ENCODE measurements at regions not wholly inside any gene's neighbourhood (a gene's known extent, or its start where the extent isn't known, plus 50 kb on each side); places are given as distances from the start of the nearest gene placed in this dataset.

GRCh38 chr10:35720366-35720765 is 78.3 kb upstream of the FZD8 start:
- Histone ChIP-seq H4K8ac (ENCODE audit: low read depth in 2 of 2, low read length in 2 of 2) (no peak overlapping the region), H3K9ac (ENCODE audit: low read depth, low read length) (no peak overlapping the region), H3K23ac (ENCODE audit: low read depth, low read length) (no peak overlapping the region), H3K79me1 (ENCODE audit: low read depth in 1 of 2, low read length in 2 of 2) (no peaks in the 10 kb centered on the region), H3K27ac (ENCODE audit: insufficient read depth, low read length) (no peak overlapping the region), H3K9me1 (ENCODE audit: insufficient read depth, low read length) (no peaks in the 10 kb centered on the region), H2AK5ac (ENCODE audit: low read depth, low read length) (no peak overlapping the region), H3K56ac (ENCODE audit: extremely low read depth, insufficient read depth, low read length) (no peak overlapping the region), H4K20me1 (ENCODE audit: insufficient read depth, low read length) (no peaks in the 10 kb centered on the region), H3K4ac (ENCODE audit: low read depth, low read length) (no peak overlapping the region), H3K36me3 (ENCODE audit: control insufficient read depth, insufficient read depth, low read length) (no peaks in the 10 kb centered on the region), H2BK20ac (ENCODE audit: low read depth, low read length) (no peak overlapping the region), H3K4me1 (ENCODE audit: control insufficient read depth, insufficient read depth, low read length) (no peaks in the 10 kb centered on the region), H2BK15ac (ENCODE audit: low read depth, low read length) (no peak overlapping the region), H2BK120ac (ENCODE audit: low read depth, low read length) (no peak overlapping the region), H2AFZ (replicated peaks; ENCODE audit: low read length, poor library complexity) (no peak overlapping the region), H3K18ac (ENCODE audit: low read depth, low read length) (no peak overlapping the region), H2BK5ac (ENCODE audit: low read depth, low read length, poor library complexity, severe bottlenecking) (no peak overlapping the region), H4K91ac (ENCODE audit: insufficient read depth, low read depth, low read length) (no peak overlapping the region), H4K5ac (ENCODE audit: low read depth, low read length) (no peak overlapping the region), H3K27me3 (ENCODE audit: control insufficient read depth, insufficient read depth, low read length) (peaks cover 19% of the 10 kb centered on the region), H2AK9ac (replicated peaks; ENCODE audit: low read depth, low read length, poor library complexity) (no peak overlapping the region), H3K4me2 (ENCODE audit: low read depth, low read length) (no peak overlapping the region), H3K9me3 (ENCODE audit: control insufficient read depth, insufficient read depth, low read length) (no peaks in the 10 kb centered on the region), H3K4me3 (ENCODE audit: insufficient read depth, low read depth, low read length) (no peak overlapping the region), H3K14ac (replicated peaks; ENCODE audit: low read depth, low read length) (no peak overlapping the region)
- DNase-seq, result no peak
- no peak for TF ChIP-seq MAZ (IDR thresholded peaks at IDR 0.05; ENCODE audit: borderline replicate concordance, low read depth, low read length)
- CTCF ChIA-PET, result no interaction called here
- BruUV-seq (replicated peaks), result no TSS peak
- in situ Hi-C loops (cut with MboI; ENCODE audit: low sequenced_read_pairs), result no loop called here
- POLR2A ChIA-PET (ENCODE audit: unreplicated experiment), result no interaction called here
- ATAC-seq (ENCODE audit: low read depth), result no peak
- dilution Hi-C loops (cut with HindIII; ENCODE audit: low sequenced_read_pairs, unreplicated experiment), result no loop called here
- WGBS, 2 experiments (ENCODE audit: extremely low coverage in 2 of 2, insufficient read length in 1 of 2), result no CpG with 5 or more reads among the region's 2 CpGs
- intact Hi-C loops (cut with micrococcal nuclease), result no loop called here

Measured in IMR-90 (cell line).